DOHH2 (cell line): ENCODE measurements at regions not wholly inside any gene's neighbourhood (a gene's known extent, or its start where the extent isn't known, plus 50 kb on each side); places are given as distances from the start of the nearest gene placed in this dataset.

ENCODE experiments used
- EZH2phosphoT487 ChIP-seq: fragments of 200-600 bp; sonication (generic); IDR thresholded peaks from 2 replicates; pipeline ENCODE4 v1.6.1; 2017; ENCODE audit warnings: borderline replicate concordance, mild to moderate bottlenecking, antibody characterized with exemption, low read length, moderate library complexity, mixed read lengths
- TF ChIP-seq, protein P1 (sequence below): fragments of 200-600 bp; sonication (generic); IDR thresholded peaks from one replicate; pipeline ENCODE4 v1.5.1; 2014; ENCODE audit warnings: antibody characterized with exemption, mild to moderate bottlenecking, low read depth, low read length; ENCODE audit not compliant: poor library complexity, severe bottlenecking

DNA sequence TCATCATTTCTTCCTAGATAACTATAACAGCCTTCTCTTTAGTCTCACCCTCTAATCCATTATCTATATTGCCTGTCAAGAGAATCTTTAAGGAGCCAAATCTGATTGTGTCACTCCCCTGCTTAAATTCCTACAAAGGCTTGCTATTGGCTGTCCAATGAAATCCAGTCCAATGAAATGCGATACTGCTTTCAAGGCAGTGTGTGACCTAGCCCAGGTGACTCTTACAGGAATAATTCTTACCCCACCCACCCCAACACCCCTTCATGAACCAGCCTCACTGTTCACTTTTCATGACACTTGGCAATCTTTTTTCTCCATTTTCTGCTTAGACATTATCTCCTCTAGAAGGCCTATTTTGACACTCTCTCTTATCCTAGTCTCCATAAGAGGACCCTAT, 163.3 kb upstream of the MARCKS start:
- TF ChIP-seq, protein P1, sequence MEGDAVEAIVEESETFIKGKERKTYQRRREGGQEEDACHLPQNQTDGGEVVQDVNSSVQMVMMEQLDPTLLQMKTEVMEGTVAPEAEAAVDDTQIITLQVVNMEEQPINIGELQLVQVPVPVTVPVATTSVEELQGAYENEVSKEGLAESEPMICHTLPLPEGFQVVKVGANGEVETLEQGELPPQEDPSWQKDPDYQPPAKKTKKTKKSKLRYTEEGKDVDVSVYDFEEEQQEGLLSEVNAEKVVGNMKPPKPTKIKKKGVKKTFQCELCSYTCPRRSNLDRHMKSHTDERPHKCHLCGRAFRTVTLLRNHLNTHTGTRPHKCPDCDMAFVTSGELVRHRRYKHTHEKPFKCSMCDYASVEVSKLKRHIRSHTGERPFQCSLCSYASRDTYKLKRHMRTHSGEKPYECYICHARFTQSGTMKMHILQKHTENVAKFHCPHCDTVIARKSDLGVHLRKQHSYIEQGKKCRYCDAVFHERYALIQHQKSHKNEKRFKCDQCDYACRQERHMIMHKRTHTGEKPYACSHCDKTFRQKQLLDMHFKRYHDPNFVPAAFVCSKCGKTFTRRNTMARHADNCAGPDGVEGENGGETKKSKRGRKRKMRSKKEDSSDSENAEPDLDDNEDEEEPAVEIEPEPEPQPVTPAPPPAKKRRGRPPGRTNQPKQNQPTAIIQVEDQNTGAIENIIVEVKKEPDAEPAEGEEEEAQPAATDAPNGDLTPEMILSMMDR, result no peak
- no peak for TF ChIP-seq EZH2phosphoT487
